ENCODE measurements at regions not wholly inside any gene's neighbourhood (a gene's known extent, or its start where the extent isn't known, plus 50 kb on each side); places are given as distances from the start of the nearest gene placed in this dataset.

DNA sequence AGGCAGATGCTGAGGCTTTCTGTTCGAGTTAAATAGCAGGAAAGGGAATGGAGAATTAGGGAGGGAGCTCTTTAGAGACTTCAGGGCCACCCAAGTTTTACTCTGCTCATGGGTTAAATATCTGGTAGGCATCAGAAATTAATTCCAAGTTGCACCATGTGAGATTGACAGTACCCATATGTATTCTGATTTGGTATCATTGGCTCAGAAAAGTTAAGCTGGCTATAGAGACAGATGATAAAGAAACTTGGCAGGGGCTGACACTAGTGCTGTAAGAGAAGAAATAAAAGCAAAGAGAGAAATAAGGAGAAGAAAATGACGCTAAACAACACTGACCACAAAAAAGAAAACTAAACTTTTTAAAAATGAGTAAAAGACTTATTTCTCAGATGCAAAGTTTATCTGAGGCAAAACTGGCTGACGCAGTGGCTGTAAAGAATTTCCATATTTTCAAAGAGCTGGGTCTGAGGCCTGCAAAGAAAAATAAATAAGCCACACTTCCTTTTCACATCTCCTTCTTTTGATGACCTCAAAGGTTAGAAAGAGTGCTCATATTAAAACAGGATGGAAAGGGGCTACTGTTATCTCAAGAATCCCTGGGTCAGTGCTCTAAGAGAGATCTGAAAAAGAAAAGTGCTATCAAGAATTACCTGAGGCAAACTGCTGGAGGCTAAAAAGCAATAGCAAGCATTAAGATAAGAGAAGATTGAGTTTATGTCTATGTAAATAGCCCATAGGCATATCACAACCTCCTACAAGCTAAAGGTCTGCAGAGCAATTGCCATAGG, 399.0 kb upstream of the MEF2C start:
- Histone ChIP-seq H3K27me3 (ENCODE audit: control insufficient read depth in 3 of 3, insufficient read depth in 3 of 3, low read depth in 1 of 3, low read length in 3 of 3) (no peaks in the 10 kb centered on the region), H3K18ac (ENCODE audit: low read length) (no peak overlapping the region), H3K27ac (replicated peaks; ENCODE audit: low read length) (no peak overlapping the region), H2BK120ac (ENCODE audit: low read depth, low read length) (no peak overlapping the region), H2BK15ac (ENCODE audit: low read length) (no peak overlapping the region), H4K91ac (ENCODE audit: low read depth, low read length, poor library complexity) (no peak overlapping the region), H4K8ac (ENCODE audit: low read depth, low read length) (no peak overlapping the region), H3K4me2 (ENCODE audit: insufficient read depth, low read length, poor library complexity, severe bottlenecking) (no peak overlapping the region), H3K4me3 (ENCODE audit: low read length in 2 of 2) (no peak overlapping the region), H2AK5ac (ENCODE audit: low read depth, low read length) (no peak overlapping the region), H3K4me1 (ENCODE audit: control insufficient read depth in 2 of 2, insufficient read depth in 1 of 2, low read depth in 1 of 2, low read length in 2 of 2) (no peaks in the 10 kb centered on the region), H3K14ac (ENCODE audit: low read length) (no peak overlapping the region), H3K4ac (ENCODE audit: low read length) (no peak overlapping the region), H2AFZ (ENCODE audit: low read length) (peak overlapping the region; percentile 19), H2BK12ac (ENCODE audit: low read length) (no peak overlapping the region), H3K36me3 (replicated peaks in 1 of 2; ENCODE audit: control insufficient read depth in 2 of 2, insufficient read depth in 2 of 2, low read length in 2 of 2) (no peaks in the 10 kb centered on the region), H3K9ac (ENCODE audit: low read depth, low read length, poor library complexity) (no peak overlapping the region), H2BK5ac (ENCODE audit: low read length) (no peak overlapping the region), H3K23ac (ENCODE audit: low read depth, low read length, poor library complexity) (no peak overlapping the region), H3K79me1 (ENCODE audit: low read depth, low read length) (no peaks in the 10 kb centered on the region), H3K9me3 (replicated peaks in 1 of 2; ENCODE audit: control insufficient read depth in 2 of 2, insufficient read depth in 1 of 2, low read depth in 1 of 2, low read length in 2 of 2) (no peaks in the 10 kb centered on the region)
- no CpG with 5 or more reads among the region's 3 CpGs for WGBS, 2 donors (ENCODE audit: extremely low coverage in 2 of 2, insufficient read length in 2 of 2, insufficient replicate concordance in 1 of 2)
- no peak for DNase-seq (ENCODE audit: low spot score)

DNA sequence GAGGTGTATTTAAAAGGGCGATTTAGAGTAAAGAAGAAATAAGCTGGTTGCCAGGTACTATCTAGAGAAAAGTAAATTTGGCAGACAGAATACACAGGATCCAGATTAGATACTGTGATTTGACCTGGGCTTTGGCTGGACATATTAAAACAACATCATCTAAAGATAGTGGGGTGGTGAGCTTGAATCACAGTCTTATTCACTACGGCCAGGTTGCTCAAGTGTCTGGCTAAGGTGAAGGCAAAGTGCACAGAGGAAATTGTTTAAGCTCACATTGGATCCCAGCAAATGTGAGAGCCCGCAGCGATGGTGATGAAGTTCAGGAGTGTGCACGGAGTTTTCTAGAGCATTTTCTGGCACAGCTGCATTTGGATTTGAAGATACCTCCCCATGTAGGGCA, 398.2 kb upstream of the MEF2C start:
- no peak overlapping the region for H3K4ac ChIP-seq (ENCODE audit: low read length)
- no peak overlapping the region for H4K91ac ChIP-seq (ENCODE audit: low read depth, low read length, poor library complexity)
- H3K36me3 ChIP-seq (replicated peaks in 1 of 2; ENCODE audit: control insufficient read depth in 2 of 2, insufficient read depth in 2 of 2, low read length in 2 of 2) = no peaks in the 10 kb centered on the region
- no peak overlapping the region for H3K9ac ChIP-seq (ENCODE audit: low read depth, low read length, poor library complexity)
- no peak overlapping the region for H2BK15ac ChIP-seq (ENCODE audit: low read length)
- no peak overlapping the region for H3K14ac ChIP-seq (ENCODE audit: low read length)
- H3K23ac ChIP-seq (ENCODE audit: low read depth, low read length, poor library complexity) = no peak overlapping the region
- H3K27ac ChIP-seq (replicated peaks; ENCODE audit: low read length) = no peak overlapping the region
- no peak overlapping the region for H3K4me2 ChIP-seq (ENCODE audit: insufficient read depth, low read length, poor library complexity, severe bottlenecking)
- H3K27me3 ChIP-seq (ENCODE audit: control insufficient read depth in 3 of 3, insufficient read depth in 3 of 3, low read depth in 1 of 3, low read length in 3 of 3) = no peaks in the 10 kb centered on the region
- WGBS, 2 donors (ENCODE audit: extremely low coverage in 2 of 2, insufficient read length in 2 of 2, insufficient replicate concordance in 1 of 2) = 100% methylated on average over 1 of the region's 5 CpGs; no CpG with 5 or more reads in 1 of the 2 donors
- H3K9me3 ChIP-seq (replicated peaks in 1 of 2; ENCODE audit: control insufficient read depth in 2 of 2, insufficient read depth in 1 of 2, low read depth in 1 of 2, low read length in 2 of 2) = no peaks in the 10 kb centered on the region
- H2AK5ac ChIP-seq (ENCODE audit: low read depth, low read length) = no peak overlapping the region
- H2BK120ac ChIP-seq (ENCODE audit: low read depth, low read length) = no peak overlapping the region
- no peak for DNase-seq (ENCODE audit: low spot score)
- H2BK5ac ChIP-seq (ENCODE audit: low read length) = no peak overlapping the region
- no peak overlapping the region for H2BK12ac ChIP-seq (ENCODE audit: low read length)
- H4K8ac ChIP-seq (ENCODE audit: low read depth, low read length) = no peak overlapping the region
- no peaks in the 10 kb centered on the region for H3K4me1 ChIP-seq (ENCODE audit: control insufficient read depth in 2 of 2, insufficient read depth in 1 of 2, low read depth in 1 of 2, low read length in 2 of 2)
- no peak overlapping the region for H3K4me3 ChIP-seq (ENCODE audit: low read length in 2 of 2)
- no peak overlapping the region for H3K18ac ChIP-seq (ENCODE audit: low read length)
- H2AFZ ChIP-seq (ENCODE audit: low read length) = no peak overlapping the region
- no peaks in the 10 kb centered on the region for H3K79me1 ChIP-seq (ENCODE audit: low read depth, low read length)

DNA sequence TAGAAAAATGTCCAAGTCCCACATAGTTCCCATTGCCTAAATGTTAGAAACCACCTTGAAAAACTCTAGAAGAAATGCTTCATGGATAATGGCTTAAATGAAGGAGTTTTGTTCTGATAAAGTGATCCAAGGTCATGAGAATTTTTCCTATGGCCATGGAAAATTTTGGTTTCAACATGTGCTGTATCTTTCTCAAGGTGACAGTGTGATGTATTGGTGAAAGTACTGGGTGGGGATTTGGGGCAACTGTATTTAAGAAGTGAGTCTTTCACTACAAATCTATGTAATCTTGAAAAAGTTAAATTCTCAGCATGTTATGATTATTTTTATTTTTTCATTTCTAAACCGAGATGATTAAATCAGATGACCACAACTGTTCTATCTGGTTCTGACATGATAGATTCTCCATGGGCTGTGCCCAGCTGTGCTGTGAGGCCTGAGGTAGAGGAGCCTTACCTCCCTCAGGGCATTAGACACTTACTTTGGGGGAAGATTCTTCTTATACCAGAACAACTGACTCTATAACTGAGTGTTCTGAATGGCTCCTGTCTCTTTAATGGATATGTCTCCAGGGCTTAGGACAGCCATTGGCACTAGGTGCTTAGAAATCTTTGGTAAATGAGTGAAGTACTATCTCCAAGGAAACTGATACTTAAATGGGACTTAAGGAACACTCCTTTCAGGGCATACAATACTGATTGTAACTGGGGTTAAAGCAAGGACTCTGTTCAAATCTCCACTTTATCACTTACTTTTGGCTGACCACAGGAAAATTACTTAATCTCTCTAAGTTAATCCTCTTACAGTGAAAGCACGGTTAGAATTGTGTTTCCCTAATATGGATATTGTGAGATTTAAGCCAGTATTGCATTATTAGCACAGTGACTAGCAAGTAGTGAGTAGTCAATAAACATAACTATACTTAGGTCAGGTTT, 397.4 kb upstream of the MEF2C start:
- no peak overlapping the region for H4K91ac ChIP-seq (ENCODE audit: low read depth, low read length, poor library complexity)
- peak overlapping the region; percentile 35 for H2AFZ ChIP-seq (ENCODE audit: low read length)
- H3K23ac ChIP-seq (ENCODE audit: low read depth, low read length, poor library complexity) = no peak overlapping the region
- H3K9ac ChIP-seq (ENCODE audit: low read depth, low read length, poor library complexity) = no peak overlapping the region
- DNase-seq (ENCODE audit: low spot score) = no peak
- no peak overlapping the region for H4K8ac ChIP-seq (ENCODE audit: low read depth, low read length)
- H3K4ac ChIP-seq (ENCODE audit: low read length) = no peak overlapping the region
- H3K79me1 ChIP-seq (ENCODE audit: low read depth, low read length) = no peaks in the 10 kb centered on the region
- no peak overlapping the region for H2BK12ac ChIP-seq (ENCODE audit: low read length)
- H2BK120ac ChIP-seq (ENCODE audit: low read depth, low read length) = no peak overlapping the region
- no peaks in the 10 kb centered on the region for H3K36me3 ChIP-seq (replicated peaks in 1 of 2; ENCODE audit: control insufficient read depth in 2 of 2, insufficient read depth in 2 of 2, low read length in 2 of 2)
- no CpG with 5 or more reads among the region's 2 CpGs for WGBS, 2 donors (ENCODE audit: extremely low coverage in 2 of 2, insufficient read length in 2 of 2, insufficient replicate concordance in 1 of 2)
- no peak overlapping the region for H2BK15ac ChIP-seq (ENCODE audit: low read length)
- H3K9me3 ChIP-seq (replicated peaks in 1 of 2; ENCODE audit: control insufficient read depth in 2 of 2, insufficient read depth in 1 of 2, low read depth in 1 of 2, low read length in 2 of 2) = no peaks in the 10 kb centered on the region
- H3K4me2 ChIP-seq (ENCODE audit: insufficient read depth, low read length, poor library complexity, severe bottlenecking) = no peak overlapping the region
- H3K4me1 ChIP-seq (ENCODE audit: control insufficient read depth in 2 of 2, insufficient read depth in 1 of 2, low read depth in 1 of 2, low read length in 2 of 2) = no peaks in the 10 kb centered on the region
- H2BK5ac ChIP-seq (ENCODE audit: low read length) = no peak overlapping the region
- H3K14ac ChIP-seq (ENCODE audit: low read length) = no peak overlapping the region
- no peak overlapping the region for H2AK5ac ChIP-seq (ENCODE audit: low read depth, low read length)
- H3K18ac ChIP-seq (ENCODE audit: low read length) = no peak overlapping the region
- no peak overlapping the region for H3K4me3 ChIP-seq (ENCODE audit: low read length in 2 of 2)
- no peak overlapping the region for H3K27ac ChIP-seq (replicated peaks; ENCODE audit: low read length)
- no peaks in the 10 kb centered on the region for H3K27me3 ChIP-seq (ENCODE audit: control insufficient read depth in 3 of 3, insufficient read depth in 3 of 3, low read depth in 1 of 3, low read length in 3 of 3)

DNA sequence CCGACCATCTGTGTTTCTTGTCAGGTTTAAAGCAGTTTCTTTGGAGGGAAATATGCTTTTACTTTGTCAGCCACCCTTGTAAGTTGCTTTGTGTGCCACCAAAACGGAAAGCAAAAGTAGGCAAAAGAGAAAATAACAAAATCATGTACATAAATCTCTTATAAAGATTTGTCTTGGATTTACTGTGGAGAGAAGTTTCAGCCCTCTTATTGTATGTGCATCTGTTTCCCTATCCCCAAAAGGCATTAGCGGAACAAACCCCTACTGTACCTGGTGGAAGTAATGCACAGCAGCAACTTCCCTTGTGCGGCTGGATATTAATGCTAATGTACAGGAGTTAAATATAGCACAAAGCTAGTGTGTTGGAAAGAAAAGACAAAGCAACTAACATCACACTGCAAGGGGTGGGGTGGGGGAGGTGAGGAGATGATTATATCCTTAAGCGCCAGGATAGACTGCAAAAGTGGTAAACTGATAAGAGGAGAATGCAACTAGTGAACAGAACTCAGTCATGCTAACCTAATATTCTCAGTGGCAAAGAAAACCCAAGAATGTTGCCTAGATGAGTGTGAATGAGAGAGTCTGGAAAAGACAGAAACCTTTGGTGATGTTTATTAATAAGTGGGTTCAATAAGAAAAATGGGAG, 396.5 kb upstream of the MEF2C start:
- no peak overlapping the region for H3K4me3 ChIP-seq (ENCODE audit: low read length in 2 of 2)
- no peak overlapping the region for H3K14ac ChIP-seq (ENCODE audit: low read length)
- H3K36me3 ChIP-seq (replicated peaks in 1 of 2; ENCODE audit: control insufficient read depth in 2 of 2, insufficient read depth in 2 of 2, low read length in 2 of 2) = no peaks in the 10 kb centered on the region
- H4K91ac ChIP-seq (ENCODE audit: low read depth, low read length, poor library complexity) = no peak overlapping the region
- H2BK12ac ChIP-seq (ENCODE audit: low read length) = no peak overlapping the region
- H2AFZ ChIP-seq (ENCODE audit: low read length) = no peak overlapping the region
- H2BK5ac ChIP-seq (ENCODE audit: low read length) = no peak overlapping the region
- H3K9me3 ChIP-seq (replicated peaks in 1 of 2; ENCODE audit: control insufficient read depth in 2 of 2, insufficient read depth in 1 of 2, low read depth in 1 of 2, low read length in 2 of 2) = no peaks in the 10 kb centered on the region
- H3K4me2 ChIP-seq (ENCODE audit: insufficient read depth, low read length, poor library complexity, severe bottlenecking) = no peak overlapping the region
- no CpG with 5 or more reads among the region's 5 CpGs for WGBS, 2 donors (ENCODE audit: extremely low coverage in 2 of 2, insufficient read length in 2 of 2, insufficient replicate concordance in 1 of 2)
- H2AK5ac ChIP-seq (ENCODE audit: low read depth, low read length) = no peak overlapping the region
- DNase-seq (ENCODE audit: low spot score) = no peak
- H3K18ac ChIP-seq (ENCODE audit: low read length) = no peak overlapping the region
- H2BK120ac ChIP-seq (ENCODE audit: low read depth, low read length) = no peak overlapping the region
- H3K79me1 ChIP-seq (ENCODE audit: low read depth, low read length) = no peaks in the 10 kb centered on the region
- no peak overlapping the region for H3K4ac ChIP-seq (ENCODE audit: low read length)
- no peaks in the 10 kb centered on the region for H3K4me1 ChIP-seq (ENCODE audit: control insufficient read depth in 2 of 2, insufficient read depth in 1 of 2, low read depth in 1 of 2, low read length in 2 of 2)
- H3K27ac ChIP-seq (replicated peaks; ENCODE audit: low read length) = no peak overlapping the region
- H3K23ac ChIP-seq (ENCODE audit: low read depth, low read length, poor library complexity) = no peak overlapping the region
- no peaks in the 10 kb centered on the region for H3K27me3 ChIP-seq (ENCODE audit: control insufficient read depth in 3 of 3, insufficient read depth in 3 of 3, low read depth in 1 of 3, low read length in 3 of 3)
- H4K8ac ChIP-seq (ENCODE audit: low read depth, low read length) = no peak overlapping the region
- H2BK15ac ChIP-seq (ENCODE audit: low read length) = no peak overlapping the region
- no peak overlapping the region for H3K9ac ChIP-seq (ENCODE audit: low read depth, low read length, poor library complexity)

Measured in neuronal stem cell (in vitro differentiated cells).